DOHH2 (cell line): ENCODE measurements at regions not wholly inside any gene's neighbourhood (a gene's known extent, or its start where the extent isn't known, plus 50 kb on each side); places are given as distances from the start of the nearest gene placed in this dataset.

ENCODE experiments used
- H3F3A ChIP-seq: fragments of 200-600 bp; sonication (generic), shearing (Covaris generic); 2 replicates; pipeline ENCODE4 v1.6.0; 2016; ENCODE audit warnings: antibody characterized with exemption, mild to moderate bottlenecking; ENCODE audit not compliant: control insufficient read depth, insufficient read depth
- H3K27ac ChIP-seq: fragments of 200-600 bp; sonication (generic); 2 replicates; pipeline ENCODE4 v1.5.1; 2014; ENCODE audit warnings: low read depth, mild to moderate bottlenecking, low read length, moderate library complexity
- H3K27me3 ChIP-seq: fragments of 200-600 bp; sonication (generic); 2 replicates; pipeline ENCODE4 v1.6.1; 2014; ENCODE audit warnings: mild to moderate bottlenecking, low read length, mixed read lengths; ENCODE audit not compliant: control insufficient read depth
- H3K36me3 ChIP-seq: fragments of 200-600 bp; sonication (generic); 2 replicates; pipeline ENCODE4 v1.6.1; 2014; ENCODE audit warnings: mild to moderate bottlenecking, low read length, moderate library complexity, mixed read lengths; ENCODE audit not compliant: control insufficient read depth
- H3K4me1 ChIP-seq: fragments of 200-600 bp; sonication (generic); 2 replicates; pipeline ENCODE4 v1.6.1; 2014; ENCODE audit warnings: mild to moderate bottlenecking, low read length, mixed read lengths; ENCODE audit not compliant: control insufficient read depth
- H3K4me2 ChIP-seq: fragments of 200-600 bp; sonication (generic); 2 replicates; pipeline ENCODE4 v1.6.0; 2014; ENCODE audit warnings: mild to moderate bottlenecking, low read length, moderate library complexity
- H3K4me3 ChIP-seq: fragments of 200-600 bp; sonication (generic); 2 replicates; pipeline ENCODE4 v1.5.1; 2014; ENCODE audit warnings: mild to moderate bottlenecking, low read length, mixed read lengths
- H3K79me2 ChIP-seq: fragments of 200-600 bp; sonication (generic); 2 replicates; pipeline ENCODE4 v1.6.1; 2014; ENCODE audit warnings: mild to moderate bottlenecking, low read length, mixed read lengths; ENCODE audit not compliant: control insufficient read depth
- H3K9me2 ChIP-seq: fragments of 200-600 bp; sonication (generic); replicated peaks from 2 replicates; pipeline ENCODE4 v1.6.1; 2014; ENCODE audit warnings: mild to moderate bottlenecking, low read length, mixed read lengths; ENCODE audit not compliant: control insufficient read depth
- H3K9me3 ChIP-seq: fragments of 200-600 bp; sonication (generic); 2 replicates; pipeline ENCODE4 v1.6.1; 2014; ENCODE audit warnings: antibody characterized with exemption, low read length, mixed read lengths; ENCODE audit not compliant: control insufficient read depth, insufficient read depth
- H4K20me1 ChIP-seq: fragments of 200-600 bp; sonication (generic); 2 replicates; pipeline ENCODE4 v1.6.0; 2014; ENCODE audit warnings: low read depth, mild to moderate bottlenecking, antibody characterized with exemption, low read length, moderate library complexity; ENCODE audit not compliant: control insufficient read depth, insufficient read depth
- CTCF ChIP-seq: fragments of 200-600 bp; sonication (generic); IDR thresholded peaks from one replicate; pipeline ENCODE4 v1.5.1; 2014; ENCODE audit warnings: antibody characterized with exemption, mild to moderate bottlenecking, low read depth, low read length; ENCODE audit not compliant: poor library complexity, severe bottlenecking
- EZH2phosphoT487 ChIP-seq: fragments of 200-600 bp; sonication (generic); IDR thresholded peaks from 2 replicates; pipeline ENCODE4 v1.6.1; 2017; ENCODE audit warnings: borderline replicate concordance, mild to moderate bottlenecking, antibody characterized with exemption, low read length, moderate library complexity, mixed read lengths

- no peak overlapping the region for H3K4me2 ChIP-seq
- TF ChIP-seq EZH2phosphoT487 (no peak), CTCF (no peak)
Measured at GRCh38 chr9:78811622-78812276, 514.8 kb downstream of the PSAT1 start.

GRCh38 chr9:78812665-78813064 lies 515.7 kb downstream of the PSAT1 start:
- no peaks in the 10 kb centered on the region for H3K79me2 ChIP-seq
- H3F3A ChIP-seq: no peaks in the 10 kb centered on the region
- no peak overlapping the region for H3K4me2 ChIP-seq
- TF ChIP-seq EZH2phosphoT487 (no peak), CTCF (no peak)
- H3K27me3 ChIP-seq: no peaks in the 10 kb centered on the region
- H3K9me2 ChIP-seq: no peaks in the 10 kb centered on the region
- H3K36me3 ChIP-seq: no peaks in the 10 kb centered on the region
- H3K4me1 ChIP-seq: no peaks in the 10 kb centered on the region
- no peak overlapping the region for H3K27ac ChIP-seq
- no peaks in the 10 kb centered on the region for H4K20me1 ChIP-seq
- H3K4me3 ChIP-seq: no peak overlapping the region
- no peaks in the 10 kb centered on the region for H3K9me3 ChIP-seq

More at GRCh38 chr9:78811622-78812276, 514.8 kb downstream of the PSAT1 start:
- no peaks in the 10 kb centered on the region for H3K9me3 ChIP-seq
- H3K4me3 ChIP-seq: no peak overlapping the region
- no peaks in the 10 kb centered on the region for H3F3A ChIP-seq
- no peaks in the 10 kb centered on the region for H3K4me1 ChIP-seq
- no peaks in the 10 kb centered on the region for H3K79me2 ChIP-seq
- H3K9me2 ChIP-seq: no peaks in the 10 kb centered on the region
- H3K27ac ChIP-seq: no peak overlapping the region
- no peaks in the 10 kb centered on the region for H3K27me3 ChIP-seq
- no peaks in the 10 kb centered on the region for H4K20me1 ChIP-seq
- no peaks in the 10 kb centered on the region for H3K36me3 ChIP-seq

DNA sequence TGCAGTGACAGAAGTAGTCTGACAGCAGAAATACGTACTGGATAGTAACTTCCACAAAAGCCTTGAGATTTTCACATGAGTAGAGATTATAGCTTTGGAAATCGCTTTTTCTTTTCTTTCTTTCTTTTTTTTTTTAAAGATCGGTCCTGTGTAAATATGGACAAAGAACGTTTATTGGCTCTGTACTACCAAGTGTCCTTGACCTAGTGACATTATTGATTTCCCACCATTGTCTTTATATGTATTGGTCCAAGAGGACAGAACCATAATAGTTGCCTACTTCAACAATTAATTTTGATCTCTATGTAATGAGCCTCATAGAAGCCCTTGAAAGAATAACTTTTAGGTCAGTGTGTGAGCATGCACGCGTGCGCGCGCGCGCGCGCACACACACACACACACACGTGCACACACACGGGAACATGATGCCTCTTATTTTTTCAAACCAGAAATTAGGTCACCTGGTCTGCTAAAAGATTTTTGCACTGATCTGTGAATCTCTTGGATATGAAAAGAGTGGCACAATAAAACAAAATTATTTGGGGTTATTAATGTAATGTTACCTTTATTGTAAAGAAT lies 516.8 kb downstream of the PSAT1 start:
- H3F3A ChIP-seq: no peaks in the 10 kb centered on the region
- no peaks in the 10 kb centered on the region for H3K36me3 ChIP-seq
- H3K4me3 ChIP-seq: no peak overlapping the region
- no peak for TF ChIP-seq CTCF
- no peak for TF ChIP-seq EZH2phosphoT487
- no peak overlapping the region for H3K4me2 ChIP-seq
- H3K4me1 ChIP-seq: no peaks in the 10 kb centered on the region
- H3K79me2 ChIP-seq: no peaks in the 10 kb centered on the region
- no peaks in the 10 kb centered on the region for H4K20me1 ChIP-seq
- H3K9me2 ChIP-seq: no peaks in the 10 kb centered on the region
- H3K9me3 ChIP-seq: no peaks in the 10 kb centered on the region
- H3K27me3 ChIP-seq: no peaks in the 10 kb centered on the region
- H3K27ac ChIP-seq: no peak overlapping the region
